22Rv1 (cell line): ENCODE measurements at regions not wholly inside any gene's neighbourhood (a gene's known extent, or its start where the extent isn't known, plus 50 kb on each side); places are given as distances from the start of the nearest gene placed in this dataset.

ENCODE experiments used
- H3K27ac ChIP-seq: fragments of 450-650 bp; 2 replicates; pipeline ENCODE4 v1.5.1; 2017
- ZFX ChIP-seq: fragments of 450-650 bp; IDR thresholded peaks from 2 replicates; pipeline ENCODE4 v1.6.1; 2017; ENCODE audit warnings: antibody characterized with exemption, borderline replicate concordance
- TF ChIP-seq, protein P1 (sequence below): fragments of 450-650 bp; IDR thresholded peaks from 2 replicates; pipeline ENCODE4 v1.5.1; 2017; ENCODE audit warnings: mild to moderate bottlenecking

DNA sequence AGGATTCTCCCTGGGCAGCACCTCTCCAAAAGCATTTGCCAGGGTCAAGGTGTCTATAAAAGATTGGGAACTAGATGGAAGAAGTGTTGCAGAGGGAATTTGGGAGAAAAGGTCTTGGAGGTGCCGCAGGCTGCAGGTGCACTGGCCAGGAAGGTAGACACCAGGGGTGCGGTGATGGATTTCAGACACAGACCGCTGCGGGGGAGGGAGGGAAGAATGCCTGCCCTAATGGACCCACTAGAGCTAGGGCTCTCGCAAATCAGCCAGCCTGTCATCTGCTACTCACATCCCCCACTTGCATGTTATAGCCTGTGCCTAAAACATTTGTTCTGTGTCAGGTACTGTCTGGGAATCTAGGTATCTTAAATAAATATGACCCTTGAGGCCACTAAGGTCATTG is 193.6 kb upstream of the SLC24A3 start:
- TF ChIP-seq, protein P1, sequence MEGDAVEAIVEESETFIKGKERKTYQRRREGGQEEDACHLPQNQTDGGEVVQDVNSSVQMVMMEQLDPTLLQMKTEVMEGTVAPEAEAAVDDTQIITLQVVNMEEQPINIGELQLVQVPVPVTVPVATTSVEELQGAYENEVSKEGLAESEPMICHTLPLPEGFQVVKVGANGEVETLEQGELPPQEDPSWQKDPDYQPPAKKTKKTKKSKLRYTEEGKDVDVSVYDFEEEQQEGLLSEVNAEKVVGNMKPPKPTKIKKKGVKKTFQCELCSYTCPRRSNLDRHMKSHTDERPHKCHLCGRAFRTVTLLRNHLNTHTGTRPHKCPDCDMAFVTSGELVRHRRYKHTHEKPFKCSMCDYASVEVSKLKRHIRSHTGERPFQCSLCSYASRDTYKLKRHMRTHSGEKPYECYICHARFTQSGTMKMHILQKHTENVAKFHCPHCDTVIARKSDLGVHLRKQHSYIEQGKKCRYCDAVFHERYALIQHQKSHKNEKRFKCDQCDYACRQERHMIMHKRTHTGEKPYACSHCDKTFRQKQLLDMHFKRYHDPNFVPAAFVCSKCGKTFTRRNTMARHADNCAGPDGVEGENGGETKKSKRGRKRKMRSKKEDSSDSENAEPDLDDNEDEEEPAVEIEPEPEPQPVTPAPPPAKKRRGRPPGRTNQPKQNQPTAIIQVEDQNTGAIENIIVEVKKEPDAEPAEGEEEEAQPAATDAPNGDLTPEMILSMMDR: no peak
- no peak for TF ChIP-seq ZFX
- H3K27ac ChIP-seq: no peak overlapping the region

DNA sequence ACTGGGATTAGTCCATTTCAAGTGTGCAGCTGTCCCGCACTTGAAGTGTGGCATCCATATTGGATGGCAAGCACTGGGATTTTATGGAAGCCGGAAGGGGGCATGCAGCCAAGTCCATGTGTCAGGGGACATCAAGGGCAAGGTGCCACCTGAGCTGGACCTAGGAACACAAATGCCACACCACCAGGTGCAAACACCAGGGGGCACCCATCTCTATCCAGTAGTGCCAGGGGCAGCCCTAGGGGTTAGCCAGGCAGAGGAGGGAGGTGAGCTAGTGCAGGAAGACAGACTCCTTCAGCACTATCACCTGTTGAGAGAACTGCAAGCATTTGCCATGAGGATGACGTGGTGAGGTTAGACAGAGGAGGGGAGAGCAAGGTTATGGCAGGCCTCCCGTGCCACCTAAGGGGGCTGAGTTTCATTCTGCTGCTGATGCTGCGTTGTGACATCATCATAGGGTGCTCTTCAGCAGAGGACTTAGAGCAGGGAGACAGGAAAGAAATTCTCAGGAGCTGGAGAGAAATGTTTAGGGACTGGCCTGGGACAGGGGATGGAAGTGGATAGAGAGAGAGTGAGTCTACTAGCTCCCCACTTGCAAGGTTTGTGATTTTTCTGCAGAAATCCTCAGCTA is 192.6 kb upstream of the SLC24A3 start:
- no peak for TF ChIP-seq ZFX
- TF ChIP-seq, protein P1: no peak
- H3K27ac ChIP-seq: no peak overlapping the region

DNA sequence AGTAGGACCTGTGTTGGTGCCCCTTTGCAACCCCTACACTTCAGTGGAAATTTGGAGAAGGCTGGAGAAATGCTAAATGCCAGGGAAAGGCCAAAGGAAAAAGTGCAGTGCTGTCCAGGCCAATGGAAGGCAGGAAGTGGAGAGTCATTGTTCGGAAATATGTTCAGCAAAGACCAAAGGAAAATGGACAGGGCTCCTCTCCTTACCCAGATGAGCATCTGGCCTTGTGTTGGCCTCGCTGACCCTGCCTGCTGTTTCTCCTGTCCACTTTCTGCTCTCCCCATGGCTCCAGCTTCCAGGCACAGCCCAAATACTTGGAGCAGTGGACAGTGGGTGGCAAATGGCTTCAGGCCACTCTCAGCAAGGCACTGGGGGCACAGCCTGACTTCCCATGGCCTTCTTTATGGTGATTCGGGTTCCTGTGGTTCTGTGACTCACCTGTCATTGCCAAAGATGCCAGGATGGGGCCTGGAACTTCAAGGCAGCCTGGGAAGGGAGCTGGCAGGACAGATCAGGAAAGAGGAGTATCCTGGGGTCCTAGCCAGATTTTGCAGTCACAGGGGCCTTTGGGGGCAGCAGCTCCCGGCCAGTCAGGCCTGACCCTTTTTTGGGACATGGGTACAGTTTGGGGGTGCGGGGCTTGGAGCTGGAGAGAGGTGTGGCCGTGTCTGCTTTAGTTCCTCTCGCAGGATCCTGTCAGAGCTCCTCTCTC is 190.9 kb upstream of the SLC24A3 start:
- H3K27ac ChIP-seq: no peak overlapping the region
- TF ChIP-seq, protein P1: no peak
- TF ChIP-seq ZFX: no peak

DNA sequence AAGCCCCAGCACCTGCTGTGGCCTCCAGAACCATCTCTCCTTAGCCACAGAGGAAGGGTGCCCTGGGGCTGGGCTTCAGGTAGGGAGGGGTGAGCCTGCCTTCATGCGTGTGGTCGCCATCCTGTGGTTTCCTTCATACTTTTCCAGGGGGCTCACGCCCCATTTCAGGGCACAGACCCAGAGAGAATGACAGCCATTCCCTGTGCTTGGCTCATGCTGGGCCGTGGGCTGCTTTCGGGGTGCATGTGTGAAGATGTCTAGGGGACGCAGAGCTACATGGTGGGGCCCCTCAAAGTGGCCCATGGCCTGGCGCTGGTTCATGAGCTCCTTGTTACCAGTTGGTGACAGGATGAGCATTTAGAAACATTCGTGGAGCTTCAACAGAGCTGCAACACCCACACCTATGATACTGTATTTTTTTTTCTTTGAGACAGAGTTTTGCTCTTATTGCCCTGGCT is 190.3 kb upstream of the SLC24A3 start:
- TF ChIP-seq, protein P1: no peak
- TF ChIP-seq ZFX: no peak
- no peak overlapping the region for H3K27ac ChIP-seq

DNA sequence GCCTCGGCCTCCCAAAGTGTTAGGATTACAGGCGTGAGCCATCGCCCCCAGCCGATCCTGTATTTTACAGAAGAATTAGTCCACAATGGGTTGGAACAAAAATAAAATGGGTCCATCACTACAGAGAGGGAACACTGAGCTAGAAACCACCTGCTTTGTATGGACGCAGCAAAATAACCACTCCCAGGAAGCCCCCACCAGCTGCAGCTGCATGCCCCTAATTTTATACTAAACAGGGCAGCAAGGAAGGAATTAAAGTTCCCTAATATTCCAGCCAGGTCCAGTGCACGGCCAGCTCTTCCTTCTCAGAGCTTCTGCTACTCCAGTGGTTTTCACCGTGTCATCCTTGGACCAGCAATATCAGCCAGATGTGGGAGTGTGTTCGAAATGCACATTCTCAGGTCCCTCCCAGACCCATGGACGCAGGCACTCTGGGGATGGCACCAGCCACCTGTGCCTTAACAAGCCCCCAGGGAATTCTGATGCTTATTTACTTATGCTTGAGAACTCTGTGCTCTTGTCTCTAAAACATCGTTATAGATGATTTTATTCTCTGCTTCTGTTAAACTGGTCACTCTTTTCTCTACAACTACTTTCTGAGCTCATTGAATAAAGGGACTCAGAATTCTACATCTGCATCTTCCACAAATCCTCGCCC is 189.5 kb upstream of the SLC24A3 start:
- H3K27ac ChIP-seq: no peak overlapping the region
- TF ChIP-seq, protein P1: no peak
- no peak for TF ChIP-seq ZFX

DNA sequence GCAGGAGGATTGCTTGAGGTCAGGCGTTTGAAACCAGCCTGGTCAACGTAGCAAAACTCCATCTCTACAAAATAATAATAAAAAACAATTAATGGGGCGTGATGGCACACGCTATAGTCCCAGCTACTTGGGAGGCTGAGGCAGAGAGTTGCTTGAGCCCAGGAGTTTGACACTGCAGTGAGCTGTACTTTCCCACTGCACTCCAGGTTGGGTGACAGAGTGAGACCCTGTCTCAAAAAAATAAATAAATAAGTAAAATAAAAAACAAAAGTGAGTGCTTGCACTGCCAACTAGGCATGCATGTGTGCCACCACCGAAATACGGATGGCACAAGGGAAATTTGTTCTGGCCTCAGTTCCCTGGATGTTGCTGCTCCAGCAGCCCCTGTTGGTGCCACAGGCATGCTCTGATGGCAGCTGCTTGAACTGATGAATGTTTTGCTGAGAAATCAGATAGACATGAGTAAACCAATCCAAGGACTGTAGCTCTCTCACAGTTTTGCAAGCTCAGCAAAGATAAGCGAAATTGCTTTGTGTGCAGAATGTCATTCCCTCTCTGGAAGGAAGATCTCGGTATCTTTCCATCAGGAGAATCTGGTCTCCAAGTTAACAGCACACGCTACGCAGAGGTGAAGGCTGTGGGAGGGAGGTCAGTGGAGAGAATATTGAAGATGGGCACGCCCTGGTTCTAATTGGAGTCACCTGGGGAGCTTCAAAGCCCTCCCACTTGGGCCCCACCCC is 188.0 kb upstream of the SLC24A3 start:
- TF ChIP-seq, protein P1: no peak
- TF ChIP-seq ZFX: no peak
- no peak overlapping the region for H3K27ac ChIP-seq
